ENCODE measurements at regions not wholly inside any gene's neighbourhood (a gene's known extent, or its start where the extent isn't known, plus 50 kb on each side); places are given as distances from the start of the nearest gene placed in this dataset.

DNA sequence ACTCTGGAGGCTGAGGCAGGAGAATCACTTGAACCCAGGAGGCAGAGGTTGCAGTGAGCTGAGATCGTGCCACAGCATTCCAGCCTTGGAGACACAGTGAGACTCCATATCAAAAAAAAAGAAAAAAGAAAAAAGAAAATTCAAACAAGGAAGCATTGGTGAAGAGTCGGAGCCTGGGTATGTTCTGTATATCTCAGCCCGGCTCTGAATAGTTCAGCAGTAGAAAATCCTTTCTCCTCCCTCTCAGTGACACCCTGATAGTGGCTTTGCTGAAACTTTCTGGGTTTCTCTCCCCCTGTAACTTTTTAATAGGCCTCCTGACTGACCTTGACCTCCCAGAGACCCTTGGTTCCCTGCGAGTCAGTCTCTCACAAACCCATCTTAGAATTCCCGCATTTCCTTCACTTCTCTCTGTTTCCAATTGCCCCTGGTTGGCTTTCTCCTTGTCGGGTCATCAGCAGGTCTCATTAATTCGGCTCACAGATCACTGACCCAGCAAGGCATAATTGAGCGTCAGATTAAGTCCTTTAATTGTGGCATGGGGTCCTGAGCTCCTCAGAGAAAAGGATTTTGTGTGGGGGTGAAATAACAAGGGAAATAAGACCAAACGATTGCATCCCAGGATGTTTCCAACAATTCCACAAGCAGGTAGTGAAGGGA is 541.6 kb upstream of the NRP1 start:
- TF ChIP-seq, protein P1, sequence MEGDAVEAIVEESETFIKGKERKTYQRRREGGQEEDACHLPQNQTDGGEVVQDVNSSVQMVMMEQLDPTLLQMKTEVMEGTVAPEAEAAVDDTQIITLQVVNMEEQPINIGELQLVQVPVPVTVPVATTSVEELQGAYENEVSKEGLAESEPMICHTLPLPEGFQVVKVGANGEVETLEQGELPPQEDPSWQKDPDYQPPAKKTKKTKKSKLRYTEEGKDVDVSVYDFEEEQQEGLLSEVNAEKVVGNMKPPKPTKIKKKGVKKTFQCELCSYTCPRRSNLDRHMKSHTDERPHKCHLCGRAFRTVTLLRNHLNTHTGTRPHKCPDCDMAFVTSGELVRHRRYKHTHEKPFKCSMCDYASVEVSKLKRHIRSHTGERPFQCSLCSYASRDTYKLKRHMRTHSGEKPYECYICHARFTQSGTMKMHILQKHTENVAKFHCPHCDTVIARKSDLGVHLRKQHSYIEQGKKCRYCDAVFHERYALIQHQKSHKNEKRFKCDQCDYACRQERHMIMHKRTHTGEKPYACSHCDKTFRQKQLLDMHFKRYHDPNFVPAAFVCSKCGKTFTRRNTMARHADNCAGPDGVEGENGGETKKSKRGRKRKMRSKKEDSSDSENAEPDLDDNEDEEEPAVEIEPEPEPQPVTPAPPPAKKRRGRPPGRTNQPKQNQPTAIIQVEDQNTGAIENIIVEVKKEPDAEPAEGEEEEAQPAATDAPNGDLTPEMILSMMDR (IDR thresholded peaks at IDR 0.05): no peak
- TF ChIP-seq POLR2A (IDR thresholded peaks at IDR 0.05): no peak
